Suppressor macrophage treated with lipopolysaccharide for 4 hours (primary cell): ENCODE measurements at regions not wholly inside any gene's neighbourhood (a gene's known extent, or its start where the extent isn't known, plus 50 kb on each side); places are given as distances from the start of the nearest gene placed in this dataset.

Experiments
- DNase-seq: peaks from one replicate; pipeline ENCODE4 v3.0.0-alpha.2; 2020

GRCh38 chr20:23203310-23203709 is 117.2 kb upstream of the CD93 start:
- DNase-seq: no peak

GRCh38 chr20:23201658-23202057 is 115.5 kb upstream of the CD93 start:
- no peak for DNase-seq

- no peak for DNase-seq
Observed at GRCh38 chr20:23200914-23201313, 114.8 kb upstream of the CD93 start.

- DNase-seq: peak; percentile 60
Observed at GRCh38 chr20:23200413-23200812, 114.3 kb upstream of the CD93 start.

GRCh38 chr20:23199356-23199755 is 113.2 kb upstream of the CD93 start:
- DNase-seq: no peak

GRCh38 chr20:23198815-23199214 is 112.7 kb upstream of the CD93 start:
- DNase-seq: no peak

- DNase-seq: peak; percentile 39
Observed at GRCh38 chr20:23197836-23198235, 111.7 kb upstream of the CD93 start.

- peak; percentile 75 for DNase-seq
Observed at GRCh38 chr20:23195636-23196035, 109.5 kb upstream of the CD93 start.

GRCh38 chr20:23193801-23194384 is 107.8 kb upstream of the CD93 start:
- DNase-seq: peak; percentile 77

GRCh38 chr20:23192469-23192868 is 106.3 kb upstream of the CD93 start:
- no peak for DNase-seq

GRCh38 chr20:23190557-23190956 is 104.4 kb upstream of the CD93 start:
- no peak for DNase-seq

- DNase-seq: no peak
Observed at GRCh38 chr20:23189854-23190253, 103.7 kb upstream of the CD93 start.

GRCh38 chr20:23189341-23189740 is 103.2 kb upstream of the CD93 start:
- no peak for DNase-seq

- DNase-seq: no peak
Observed at GRCh38 chr20:23188377-23189169, 102.4 kb upstream of the CD93 start.

- no peak for DNase-seq
Observed at GRCh38 chr20:23187751-23188150, 101.6 kb upstream of the CD93 start.

- DNase-seq: no peak
Observed at GRCh38 chr20:23186808-23187207, 100.7 kb upstream of the CD93 start.

GRCh38 chr20:23180451-23180921 is 94.4 kb upstream of the CD93 start:
- no peak for DNase-seq

GRCh38 chr20:23179766-23180403 is 93.8 kb upstream of the CD93 start:
- no peak for DNase-seq

GRCh38 chr20:23178806-23179205 is 92.7 kb upstream of the CD93 start:
- no peak for DNase-seq

- no peak for DNase-seq
Observed at GRCh38 chr20:23174821-23175220, 88.7 kb upstream of the CD93 start.

- no peak for DNase-seq
Observed at GRCh38 chr20:23167431-23167830, 81.3 kb upstream of the CD93 start.

- DNase-seq: no peak
Observed at GRCh38 chr20:23166563-23166962, 80.4 kb upstream of the CD93 start.

- no peak for DNase-seq
Observed at GRCh38 chr20:23165964-23166363, 79.8 kb upstream of the CD93 start.

GRCh38 chr20:23165307-23165750 is 79.2 kb upstream of the CD93 start:
- DNase-seq: no peak
